Neural progenitor cell (in vitro differentiated cells): ENCODE measurements at regions not wholly inside any gene's neighbourhood (a gene's known extent, or its start where the extent isn't known, plus 50 kb on each side); places are given as distances from the start of the nearest gene placed in this dataset.

Experiments used
- CTCF ChIP-seq: fragments of 200-600 bp; sonication (generic); IDR thresholded peaks from 2 replicates; pipeline ENCODE4 v1.5.1; 2017; ENCODE audit warnings: antibody characterized with exemption, mild to moderate bottlenecking
- EZH2 ChIP-seq: fragments of 200-600 bp; sonication (generic); IDR thresholded peaks from 2 replicates; pipeline ENCODE4 v1.6.1; 2017; ENCODE audit warnings: antibody characterized with exemption, mild to moderate bottlenecking, moderate library complexity

- TF ChIP-seq CTCF = no peak
- no peak for TF ChIP-seq EZH2
Observed at GRCh38 chr3:165614337-165614736, 222.9 kb downstream of the BCHE start.
